ENCODE measurements at regions not wholly inside any gene's neighbourhood (a gene's known extent, or its start where the extent isn't known, plus 50 kb on each side); places are given as distances from the start of the nearest gene placed in this dataset.

- no peak overlapping the region for H3K27ac ChIP-seq
- ATAC-seq (no peak), DNase-seq (no peak)
- intact Hi-C loops (cut with DNase I): no loop called here
- H3K4me3 ChIP-seq: no peak overlapping the region
- no peaks in the 10 kb centered on the region for H3K4me1 ChIP-seq
- no peaks in the 10 kb centered on the region for H3K27me3 ChIP-seq
- H3K36me3 ChIP-seq: no peaks in the 10 kb centered on the region
- no peak for TF ChIP-seq CTCF (IDR thresholded peaks at IDR 0.05)
- no peaks in the 10 kb centered on the region for H3K9me3 ChIP-seq
These were observed 707.2 kb downstream of the AACS start for GRCh38 chr12:125772403-125772802.

- Histone ChIP-seq H3K27ac (no peak overlapping the region), H3K9me3 (no peaks in the 10 kb centered on the region), H3K36me3 (no peaks in the 10 kb centered on the region), H3K27me3 (no peaks in the 10 kb centered on the region), H3K4me1 (no peaks in the 10 kb centered on the region), H3K4me3 (no peak overlapping the region)
- peak; percentile 32 for TF ChIP-seq CTCF (IDR thresholded peaks at IDR 0.05)
- peak; percentile 58 for ATAC-seq
- intact Hi-C loops (cut with DNase I): no loop called here
- DNase-seq: peak; percentile 63
These were observed 707.9 kb downstream of the AACS start for GRCh38 chr12:125773033-125773640.

GRCh38 chr12:125775507-125775906 lies 710.3 kb downstream of the AACS start:
- DNase-seq (no peak), ATAC-seq (no peak)
- Histone ChIP-seq H3K4me1 (no peaks in the 10 kb centered on the region), H3K4me3 (no peak overlapping the region), H3K9me3 (no peaks in the 10 kb centered on the region), H3K27me3 (no peaks in the 10 kb centered on the region), H3K27ac (no peak overlapping the region), H3K36me3 (no peaks in the 10 kb centered on the region)
- intact Hi-C loops (cut with DNase I): no loop called here
- no peak for TF ChIP-seq CTCF (IDR thresholded peaks at IDR 0.05)

GRCh38 chr12:125776212-125776611 lies 711.0 kb downstream of the AACS start:
- no peaks in the 10 kb centered on the region for H3K9me3 ChIP-seq
- DNase-seq (no peak), ATAC-seq (no peak)
- no peak overlapping the region for H3K4me3 ChIP-seq
- no peak overlapping the region for H3K27ac ChIP-seq
- intact Hi-C loops (cut with DNase I): no loop called here
- H3K4me1 ChIP-seq: no peaks in the 10 kb centered on the region
- H3K36me3 ChIP-seq: no peaks in the 10 kb centered on the region
- H3K27me3 ChIP-seq: no peaks in the 10 kb centered on the region
- no peak for TF ChIP-seq CTCF (IDR thresholded peaks at IDR 0.05)

GRCh38 chr12:125786143-125786542 lies 720.9 kb downstream of the AACS start:
- intact Hi-C loops (cut with DNase I): no loop called here
- H3K4me1 ChIP-seq: no peaks in the 10 kb centered on the region
- H3K36me3 ChIP-seq: no peaks in the 10 kb centered on the region
- H3K27ac ChIP-seq: no peak overlapping the region
- no peak for ATAC-seq
- no peak overlapping the region for H3K4me3 ChIP-seq
- H3K9me3 ChIP-seq: no peaks in the 10 kb centered on the region
- no peak for TF ChIP-seq CTCF (IDR thresholded peaks at IDR 0.05)
- no peak for DNase-seq
- H3K27me3 ChIP-seq: no peaks in the 10 kb centered on the region

GRCh38 chr12:125794401-125794800 lies 729.2 kb downstream of the AACS start:
- no peaks in the 10 kb centered on the region for H3K4me1 ChIP-seq
- intact Hi-C loops (cut with DNase I): no loop called here
- no peak overlapping the region for H3K4me3 ChIP-seq
- TF ChIP-seq CTCF (IDR thresholded peaks at IDR 0.05): no peak
- H3K9me3 ChIP-seq: no peaks in the 10 kb centered on the region
- H3K27ac ChIP-seq: no peak overlapping the region
- no peaks in the 10 kb centered on the region for H3K27me3 ChIP-seq
- no peak for DNase-seq
- ATAC-seq: no peak
- H3K36me3 ChIP-seq: no peaks in the 10 kb centered on the region

Data from upper lobe of right lung (tissue), 1 donor.